Breast epithelium (tissue), 4 donors: ENCODE measurements at regions not wholly inside any gene's neighbourhood (a gene's known extent, or its start where the extent isn't known, plus 50 kb on each side); places are given as distances from the start of the nearest gene placed in this dataset.

Experiments used
- DNase-seq, 2 donors: peaks; one replicate each; pipeline ENCODE4 v3.0.0-alpha.2; 2019; ENCODE audit warnings: low spot score in 2 of 2
- H3K27ac ChIP-seq, 2 donors: fragments of 200-600 bp; sonication (generic) in 1 of 2; one replicate each; pipeline ENCODE4 v1.5.1; 2016 to 2019; ENCODE audit warnings: mild to moderate bottlenecking in 1 of 2
- H3K27me3 ChIP-seq, 2 donors: fragments of 200-600 bp; sonication (generic) in 1 of 2; one replicate each; pipeline versions ENCODE4 v1.5.1 to v1.6.0; 2017 to 2019; ENCODE audit warnings: control low read depth in 1 of 2, mild to moderate bottlenecking in 1 of 2
- H3K36me3 ChIP-seq: fragments of 200-600 bp; one replicate; pipeline ENCODE4 v1.5.1; 2019
- H3K4me1 ChIP-seq, 2 donors: fragments of 200-600 bp; sonication (generic); one replicate each; pipeline ENCODE4 v1.5.1; 2016 to 2019; ENCODE audit warnings: control low read depth in 1 of 2
- H3K4me3 ChIP-seq, 3 donors: fragments of 200-600 bp; sonication (generic); 1 replicate in 2 of 3; 2 replicates in 1 of 3; pipeline ENCODE4 v1.5.1; 2016 to 2019; ENCODE audit warnings: mild to moderate bottlenecking in 3 of 3, moderate library complexity in 2 of 3
- H3K9me3 ChIP-seq, 2 donors: fragments of 200-600 bp; sonication (generic) in 1 of 2; one replicate each; pipeline ENCODE4 v1.5.1; 2016 to 2019; ENCODE audit warnings: control low read depth in 1 of 2
- CTCF ChIP-seq, 3 donors: fragments of 450-650 bp; IDR thresholded peaks; one replicate each; pipeline ENCODE4 v1.5.1; 2016 to 2017; ENCODE audit warnings: antibody characterized with exemption in 3 of 3, mild to moderate bottlenecking in 3 of 3, moderate library complexity in 3 of 3
- POLR2A ChIP-seq: fragments of 450-650 bp; IDR thresholded peaks from one replicate; pipeline ENCODE4 v1.6.1; 2016; ENCODE audit warnings: antibody characterized with exemption, mild to moderate bottlenecking, moderate library complexity
- POLR2AphosphoS5 ChIP-seq, 3 donors: sonication (generic); formaldehyde crosslinking; IDR thresholded peaks; one replicate each; pipeline ENCODE4 v1.6.1; 2017; ENCODE audit warnings: antibody characterized with exemption in 3 of 3
- intact Hi-C: fragments of 100-400 bp; cut with DNase I; formaldehyde crosslinking; loops from one replicate; pipeline ENCODE4 v1.15.1; 2023; ENCODE audit warnings: low total_unique reads

DNA sequence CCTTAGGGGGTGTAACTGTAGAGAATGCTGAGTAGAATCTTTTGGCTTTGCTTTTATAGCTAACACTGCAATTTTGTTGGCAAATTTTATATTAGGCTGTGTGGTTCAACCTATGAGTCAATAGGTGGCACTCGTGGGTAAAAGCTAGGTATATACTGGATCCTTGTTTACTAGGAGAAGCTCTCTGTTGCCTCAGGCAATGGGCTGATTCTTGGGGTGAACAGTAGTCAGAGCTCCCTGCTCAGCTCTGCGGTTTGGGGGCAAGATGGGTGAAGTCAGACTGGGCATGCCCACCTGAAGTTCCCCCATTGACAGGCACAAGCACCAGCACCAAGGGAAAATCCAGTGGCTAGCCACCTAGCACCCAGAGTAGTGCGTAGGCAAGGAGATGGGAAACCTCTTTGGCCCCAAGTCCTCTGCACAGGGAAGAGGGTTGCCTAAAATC is 238.7 kb downstream of the FAM181B start:
- no peaks in the 10 kb centered on the region for H3K36me3 ChIP-seq
- no peak overlapping the region for H3K27ac ChIP-seq
- TF ChIP-seq CTCF (IDR thresholded peaks at IDR 0.05), result peak in 1 of 3 donors; percentile 23
- TF ChIP-seq POLR2AphosphoS5 (IDR thresholded peaks at IDR 0.05), result no peak
- H3K9me3 ChIP-seq, result no peaks in the 10 kb centered on the region
- DNase-seq, result no peak
- intact Hi-C loops, result no loop called here
- H3K27me3 ChIP-seq, result no peaks in the 10 kb centered on the region
- H3K4me1 ChIP-seq, result no peaks in the 10 kb centered on the region
- no peak overlapping the region for H3K4me3 ChIP-seq

- H3K36me3 ChIP-seq, result no peaks in the 10 kb centered on the region
- no peak for TF ChIP-seq POLR2AphosphoS5 (IDR thresholded peaks at IDR 0.05)
- no peak for TF ChIP-seq POLR2A
- no peak for TF ChIP-seq CTCF (IDR thresholded peaks at IDR 0.05)
- intact Hi-C loops, result no loop called here
- H3K4me3 ChIP-seq, result no peak overlapping the region
- H3K27ac ChIP-seq, result no peak overlapping the region
- no peak for DNase-seq
- no peaks in the 10 kb centered on the region for H3K27me3 ChIP-seq
- H3K9me3 ChIP-seq, result no peaks in the 10 kb centered on the region
- H3K4me1 ChIP-seq, result no peaks in the 10 kb centered on the region
Observed at GRCh38 chr11:82474876-82475275, 258.8 kb downstream of the FAM181B start.

DNA sequence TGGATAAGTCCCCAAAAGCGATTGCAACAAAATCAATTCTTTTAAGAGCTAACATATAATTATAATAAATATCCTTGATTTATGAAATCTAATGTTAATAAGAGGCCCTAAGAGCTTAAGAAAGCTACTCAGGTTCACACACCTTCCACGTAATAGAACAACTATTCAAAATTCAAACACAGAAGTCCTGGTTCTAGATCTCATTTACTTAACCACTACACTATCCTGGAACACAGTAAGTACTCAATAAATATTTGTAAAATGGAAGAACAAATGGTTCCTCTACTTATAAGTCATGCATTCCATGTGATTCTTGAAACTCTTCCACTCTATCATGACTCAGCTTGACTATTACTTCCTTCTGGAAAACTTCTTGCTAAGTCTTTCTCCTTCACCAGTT is 268.2 kb downstream of the FAM181B start:
- no peak overlapping the region for H3K27ac ChIP-seq
- no peak overlapping the region for H3K4me3 ChIP-seq
- no peaks in the 10 kb centered on the region for H3K36me3 ChIP-seq
- no peak for TF ChIP-seq CTCF (IDR thresholded peaks at IDR 0.05)
- TF ChIP-seq POLR2AphosphoS5 (IDR thresholded peaks at IDR 0.05), result no peak
- TF ChIP-seq POLR2A, result no peak
- H3K4me1 ChIP-seq, result no peaks in the 10 kb centered on the region
- DNase-seq, result no peak
- intact Hi-C loops, result no loop called here
- no peaks in the 10 kb centered on the region for H3K9me3 ChIP-seq
- no peaks in the 10 kb centered on the region for H3K27me3 ChIP-seq

DNA sequence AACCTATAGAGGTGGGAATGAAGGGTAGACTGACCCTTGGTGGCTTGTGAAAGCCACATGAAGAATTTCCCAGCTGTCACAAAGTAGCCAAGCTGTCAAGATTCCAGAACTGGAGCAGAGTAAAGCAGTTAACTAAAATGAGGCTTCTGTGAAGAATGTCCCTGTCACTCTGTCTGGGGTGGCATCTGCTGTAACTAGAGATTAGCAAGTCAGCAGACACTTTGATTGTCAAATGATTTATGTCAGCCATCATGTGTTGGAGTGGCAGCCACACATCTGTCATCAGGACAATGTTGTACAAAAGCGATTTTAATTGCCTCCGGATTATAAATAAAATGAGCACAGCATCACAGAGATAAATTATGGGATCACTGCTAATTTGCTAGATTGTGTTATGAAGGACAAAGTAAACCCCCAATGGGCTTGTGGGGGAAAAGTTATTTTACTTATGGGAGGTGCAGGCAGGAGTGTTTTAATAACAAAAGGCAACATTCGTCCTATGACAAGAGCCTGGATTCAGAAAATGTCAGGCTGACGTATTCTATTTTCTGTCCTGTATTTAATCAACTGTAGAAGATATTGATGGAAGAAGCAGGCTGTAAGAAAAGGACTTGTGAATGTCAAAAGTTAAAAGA is 270.9 kb downstream of the FAM181B start:
- intact Hi-C loops, result no loop called here
- DNase-seq, result no peak
- H3K4me1 ChIP-seq, result no peaks in the 10 kb centered on the region
- no peaks in the 10 kb centered on the region for H3K9me3 ChIP-seq
- H3K36me3 ChIP-seq, result no peaks in the 10 kb centered on the region
- TF ChIP-seq POLR2A, result no peak
- TF ChIP-seq CTCF (IDR thresholded peaks at IDR 0.05), result no peak
- no peak for TF ChIP-seq POLR2AphosphoS5 (IDR thresholded peaks at IDR 0.05)
- no peak overlapping the region for H3K4me3 ChIP-seq
- no peak overlapping the region for H3K27ac ChIP-seq
- H3K27me3 ChIP-seq, result no peaks in the 10 kb centered on the region

DNA sequence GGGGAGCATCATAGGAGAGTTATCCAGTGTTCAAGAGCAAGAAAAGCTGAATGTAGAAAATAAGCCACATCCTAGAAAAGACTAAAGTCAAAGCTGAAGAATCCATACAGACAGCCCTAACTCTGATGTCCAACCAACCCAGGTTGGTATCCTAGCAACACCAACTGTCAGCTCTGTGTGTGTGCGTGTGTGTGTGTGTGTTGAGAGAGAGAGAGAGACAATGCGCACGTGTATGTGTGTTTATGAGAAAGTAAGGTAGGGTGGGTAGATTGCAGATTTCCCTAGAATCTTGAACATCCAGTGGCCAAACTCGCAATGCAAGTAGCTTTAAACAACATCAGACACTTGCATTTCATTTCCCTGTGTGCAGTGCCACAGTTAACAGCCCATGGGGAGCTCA is 274.9 kb downstream of the FAM181B start:
- H3K9me3 ChIP-seq, result no peaks in the 10 kb centered on the region
- DNase-seq, result no peak
- intact Hi-C loops, result no loop called here

More for the DNA sequence above, 274.9 kb downstream of the FAM181B start:
- Histone ChIP-seq H3K4me1 (no peaks in the 10 kb centered on the region), H3K4me3 (no peak overlapping the region), H3K27me3 (no peaks in the 10 kb centered on the region), H3K27ac (no peak overlapping the region), H3K36me3 (no peaks in the 10 kb centered on the region)
- TF ChIP-seq CTCF (IDR thresholded peaks at IDR 0.05) (no peak), POLR2A (no peak), POLR2AphosphoS5 (IDR thresholded peaks at IDR 0.05) (no peak)
